ENCODE measurements at regions not wholly inside any gene's neighbourhood (a gene's known extent, or its start where the extent isn't known, plus 50 kb on each side); places are given as distances from the start of the nearest gene placed in this dataset.

DNA sequence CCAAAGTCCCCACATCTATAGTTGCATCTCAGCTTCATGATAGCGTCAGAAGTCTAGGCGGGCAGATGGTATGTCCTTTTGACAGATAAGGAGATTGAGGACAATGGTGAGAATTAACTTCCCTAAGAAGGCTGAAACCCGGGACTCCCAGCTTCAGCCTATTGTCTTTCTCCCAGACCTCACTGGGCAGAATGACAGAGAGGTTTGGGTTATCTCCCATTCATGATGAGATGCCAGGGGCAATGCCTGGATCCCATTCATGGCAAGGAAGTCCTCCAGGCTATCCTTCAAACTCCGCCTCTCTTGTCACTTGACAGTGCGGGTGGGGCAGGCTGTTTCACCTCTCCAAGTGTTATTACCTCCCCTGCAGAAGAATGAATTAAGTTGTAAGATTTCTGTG is 100.3 kb downstream of the IRX5 start:
- Histone ChIP-seq H3K9me3 (no peaks in the 10 kb centered on the region), H3K79me2 (ENCODE audit: insufficient read depth) (no peaks in the 10 kb centered on the region), H3K9me2 (no peaks in the 10 kb centered on the region), H2AFZ (ENCODE audit: low read depth) (no peak overlapping the region), H3K4me3 (ENCODE audit: low read depth in 2 of 2, low read length in 1 of 2) (no peak overlapping the region), H3K9ac (no peak overlapping the region), H3K4me2 (no peak overlapping the region), H3K36me3 (replicated peaks in 1 of 2; ENCODE audit: control insufficient read depth in 1 of 2, insufficient read depth in 2 of 2, low read length in 1 of 2) (no peaks in the 10 kb centered on the region), H3F3A (replicated peaks; ENCODE audit: insufficient read depth) (peaks cover 2% of the 10 kb centered on the region), H3K27me3 (ENCODE audit: insufficient read depth) (no peaks in the 10 kb centered on the region), H3K27ac (ENCODE audit: low read depth in 2 of 2, low read length in 1 of 2) (no peak overlapping the region), H4K20me1 (ENCODE audit: insufficient read depth) (no peaks in the 10 kb centered on the region), H3K4me1 (ENCODE audit: control insufficient read depth in 1 of 2, insufficient read depth in 2 of 2, low read depth in 1 of 2, low read length in 1 of 2) (no peaks in the 10 kb centered on the region)
- WGBS (ENCODE audit: low lambda C conversion rate) = 59% methylated on average over 5 of the region's 5 CpGs
- DNase-seq = no peak
- no peak for TF ChIP-seq FOXJ3 (CRISPR knock-in tag; IDR thresholded peaks at IDR 0.05)
- no peak for TF ChIP-seq POLR2AphosphoS5 (IDR thresholded peaks at IDR 0.05; ENCODE audit: low read depth, low read length)
- TF ChIP-seq CHD2 (IDR thresholded peaks at IDR 0.05; ENCODE audit: low read length, partially characterized antibody) = no peak
- TF ChIP-seq, protein P1, sequence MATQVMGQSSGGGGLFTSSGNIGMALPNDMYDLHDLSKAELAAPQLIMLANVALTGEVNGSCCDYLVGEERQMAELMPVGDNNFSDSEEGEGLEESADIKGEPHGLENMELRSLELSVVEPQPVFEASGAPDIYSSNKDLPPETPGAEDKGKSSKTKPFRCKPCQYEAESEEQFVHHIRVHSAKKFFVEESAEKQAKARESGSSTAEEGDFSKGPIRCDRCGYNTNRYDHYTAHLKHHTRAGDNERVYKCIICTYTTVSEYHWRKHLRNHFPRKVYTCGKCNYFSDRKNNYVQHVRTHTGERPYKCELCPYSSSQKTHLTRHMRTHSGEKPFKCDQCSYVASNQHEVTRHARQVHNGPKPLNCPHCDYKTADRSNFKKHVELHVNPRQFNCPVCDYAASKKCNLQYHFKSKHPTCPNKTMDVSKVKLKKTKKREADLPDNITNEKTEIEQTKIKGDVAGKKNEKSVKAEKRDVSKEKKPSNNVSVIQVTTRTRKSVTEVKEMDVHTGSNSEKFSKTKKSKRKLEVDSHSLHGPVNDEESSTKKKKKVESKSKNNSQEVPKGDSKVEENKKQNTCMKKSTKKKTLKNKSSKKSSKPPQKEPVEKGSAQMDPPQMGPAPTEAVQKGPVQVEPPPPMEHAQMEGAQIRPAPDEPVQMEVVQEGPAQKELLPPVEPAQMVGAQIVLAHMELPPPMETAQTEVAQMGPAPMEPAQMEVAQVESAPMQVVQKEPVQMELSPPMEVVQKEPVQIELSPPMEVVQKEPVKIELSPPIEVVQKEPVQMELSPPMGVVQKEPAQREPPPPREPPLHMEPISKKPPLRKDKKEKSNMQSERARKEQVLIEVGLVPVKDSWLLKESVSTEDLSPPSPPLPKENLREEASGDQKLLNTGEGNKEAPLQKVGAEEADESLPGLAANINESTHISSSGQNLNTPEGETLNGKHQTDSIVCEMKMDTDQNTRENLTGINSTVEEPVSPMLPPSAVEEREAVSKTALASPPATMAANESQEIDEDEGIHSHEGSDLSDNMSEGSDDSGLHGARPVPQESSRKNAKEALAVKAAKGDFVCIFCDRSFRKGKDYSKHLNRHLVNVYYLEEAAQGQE (IDR thresholded peaks at IDR 0.05; ENCODE audit: low read depth, low read length) = no peak
- TF ChIP-seq MXI1 (IDR thresholded peaks at IDR 0.05; ENCODE audit: low read depth, low read length) = no peak
- no peak for TF ChIP-seq GATA2 (CRISPR knock-in tag; IDR thresholded peaks at IDR 0.05)
- no peak for TF ChIP-seq RAD21 (IDR thresholded peaks at IDR 0.05; ENCODE audit: low read length)
- TF ChIP-seq YY1 (IDR thresholded peaks at IDR 0.05; ENCODE audit: low read depth) = no peak
- no peak for TF ChIP-seq EZH2phosphoT487 (IDR thresholded peaks at IDR 0.05; ENCODE audit: borderline replicate concordance, low read depth)
- CTCF ChIA-PET = interaction anchor here (1.5 kb wide), 1 partner anchor 341 kb away, joined by 6 read pairs; no protein-coding TSS in a partner anchor
- POLR2A ChIA-PET = no interaction called here

- 18% methylated on average over 6 of the region's 6 CpGs for WGBS (ENCODE audit: low lambda C conversion rate)
- ChIA-PET CTCF (interaction anchor here (1.2 kb wide), 1 partner anchor 292 kb away, joined by 4 read pairs; the partner anchor contains the start of gene IRX6), POLR2A (no interaction called here)
- TF ChIP-seq, protein P2, sequence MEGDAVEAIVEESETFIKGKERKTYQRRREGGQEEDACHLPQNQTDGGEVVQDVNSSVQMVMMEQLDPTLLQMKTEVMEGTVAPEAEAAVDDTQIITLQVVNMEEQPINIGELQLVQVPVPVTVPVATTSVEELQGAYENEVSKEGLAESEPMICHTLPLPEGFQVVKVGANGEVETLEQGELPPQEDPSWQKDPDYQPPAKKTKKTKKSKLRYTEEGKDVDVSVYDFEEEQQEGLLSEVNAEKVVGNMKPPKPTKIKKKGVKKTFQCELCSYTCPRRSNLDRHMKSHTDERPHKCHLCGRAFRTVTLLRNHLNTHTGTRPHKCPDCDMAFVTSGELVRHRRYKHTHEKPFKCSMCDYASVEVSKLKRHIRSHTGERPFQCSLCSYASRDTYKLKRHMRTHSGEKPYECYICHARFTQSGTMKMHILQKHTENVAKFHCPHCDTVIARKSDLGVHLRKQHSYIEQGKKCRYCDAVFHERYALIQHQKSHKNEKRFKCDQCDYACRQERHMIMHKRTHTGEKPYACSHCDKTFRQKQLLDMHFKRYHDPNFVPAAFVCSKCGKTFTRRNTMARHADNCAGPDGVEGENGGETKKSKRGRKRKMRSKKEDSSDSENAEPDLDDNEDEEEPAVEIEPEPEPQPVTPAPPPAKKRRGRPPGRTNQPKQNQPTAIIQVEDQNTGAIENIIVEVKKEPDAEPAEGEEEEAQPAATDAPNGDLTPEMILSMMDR (IDR thresholded peaks at IDR 0.05) = no peak
- TF ChIP-seq, protein P1 (IDR thresholded peaks at IDR 0.05; ENCODE audit: low read depth, low read length) = no peak
- no peak for TF ChIP-seq FOXM1 (IDR thresholded peaks at IDR 0.05; ENCODE audit: low read depth)
- TF ChIP-seq, protein P3, sequence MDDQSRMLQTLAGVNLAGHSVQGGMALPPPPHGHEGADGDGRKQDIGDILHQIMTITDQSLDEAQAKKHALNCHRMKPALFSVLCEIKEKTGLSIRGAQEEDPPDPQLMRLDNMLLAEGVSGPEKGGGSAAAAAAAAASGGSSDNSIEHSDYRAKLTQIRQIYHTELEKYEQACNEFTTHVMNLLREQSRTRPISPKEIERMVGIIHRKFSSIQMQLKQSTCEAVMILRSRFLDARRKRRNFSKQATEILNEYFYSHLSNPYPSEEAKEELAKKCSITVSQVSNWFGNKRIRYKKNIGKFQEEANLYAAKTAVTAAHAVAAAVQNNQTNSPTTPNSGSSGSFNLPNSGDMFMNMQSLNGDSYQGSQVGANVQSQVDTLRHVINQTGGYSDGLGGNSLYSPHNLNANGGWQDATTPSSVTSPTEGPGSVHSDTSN (IDR thresholded peaks at IDR 0.05) = no peak
- no peak for TF ChIP-seq GABPA (IDR thresholded peaks at IDR 0.05; ENCODE audit: low read depth)
- TF ChIP-seq ELF1 (IDR thresholded peaks at IDR 0.05) = no peak
- no peak for TF ChIP-seq EZH2phosphoT487 (IDR thresholded peaks at IDR 0.05; ENCODE audit: borderline replicate concordance, low read depth)
- no peak for TF ChIP-seq GATA2 (CRISPR knock-in tag; IDR thresholded peaks at IDR 0.05)
- TF ChIP-seq NFIC (IDR thresholded peaks at IDR 0.05; ENCODE audit: borderline replicate concordance) = no peak
- no peak for TF ChIP-seq SMC3 (IDR thresholded peaks at IDR 0.05; ENCODE audit: low read depth, low read length)
- no peak for TF ChIP-seq TAF1 (IDR thresholded peaks at IDR 0.05; ENCODE audit: borderline replicate concordance, low read depth, low read length)
Measured at GRCh38 chr16:55031481-55031880, 100.8 kb downstream of the IRX5 start.

More at GRCh38 chr16:55031481-55031880, 100.8 kb downstream of the IRX5 start:
- Histone ChIP-seq H3K27me3 (ENCODE audit: insufficient read depth) (no peaks in the 10 kb centered on the region), H3K36me3 (replicated peaks in 1 of 2; ENCODE audit: control insufficient read depth in 1 of 2, insufficient read depth in 2 of 2, low read length in 1 of 2) (no peaks in the 10 kb centered on the region), H3K9me3 (no peaks in the 10 kb centered on the region), H3K4me1 (ENCODE audit: control insufficient read depth in 1 of 2, insufficient read depth in 2 of 2, low read depth in 1 of 2, low read length in 1 of 2) (no peaks in the 10 kb centered on the region; a peak in 1 of 4 replicates), H3K9me2 (no peaks in the 10 kb centered on the region), H3K4me3 (ENCODE audit: low read depth in 2 of 2, low read length in 1 of 2) (no peak overlapping the region), H3K9ac (no peak overlapping the region), H3K4me2 (no peak overlapping the region), H3K27ac (ENCODE audit: low read depth in 2 of 2, low read length in 1 of 2) (no peak overlapping the region), H4K20me1 (ENCODE audit: insufficient read depth) (no peaks in the 10 kb centered on the region), H3F3A (replicated peaks; ENCODE audit: insufficient read depth) (peaks cover 2% of the 10 kb centered on the region), H2AFZ (ENCODE audit: low read depth) (no peak overlapping the region), H3K79me2 (ENCODE audit: insufficient read depth) (no peaks in the 10 kb centered on the region)
- no peak for DNase-seq

Data from SK-N-SH (cell line).